NT2/D1 (cell line): ENCODE measurements at regions not wholly inside any gene's neighbourhood (a gene's known extent, or its start where the extent isn't known, plus 50 kb on each side); places are given as distances from the start of the nearest gene placed in this dataset.

ENCODE experiments used
- DNase-seq: peaks from one replicate; pipeline ENCODE4 v3.0.0-alpha.2; 2011; ENCODE audit warnings: low read depth, low spot score
- H3K27me3 ChIP-seq: 2 replicates; pipeline ENCODE4 v1.6.0; 2011; ENCODE audit warnings: mild to moderate bottlenecking; ENCODE audit not compliant: insufficient read length, insufficient read depth
- H3K36me3 ChIP-seq: 2 replicates; pipeline ENCODE4 v1.6.1; 2011; ENCODE audit warnings: mild to moderate bottlenecking, low read length, mixed read lengths; ENCODE audit not compliant: insufficient read depth, insufficient read length
- H3K4me1 ChIP-seq: 2 replicates; pipeline ENCODE4 v1.5.1; 2011; ENCODE audit not compliant: insufficient read depth, insufficient read length
- H3K4me3 ChIP-seq: 2 replicates; pipeline ENCODE4 v1.5.1; 2011; ENCODE audit warnings: low read depth; ENCODE audit not compliant: insufficient read length
- H3K9ac ChIP-seq: 2 replicates; pipeline ENCODE4 v1.6.0; 2011; ENCODE audit warnings: low read depth; ENCODE audit not compliant: insufficient read length
- H3K9me3 ChIP-seq: 2 replicates; pipeline ENCODE4 v1.5.1; 2011; ENCODE audit warnings: mild to moderate bottlenecking, low read length; ENCODE audit not compliant: insufficient read depth
- SUZ12 ChIP-seq: IDR thresholded peaks from 2 replicates; pipeline ENCODE4 v1.6.1; 2011; ENCODE audit not compliant: insufficient read length, insufficient read depth; ENCODE audit errors: extremely low read depth
- YY1 ChIP-seq: IDR thresholded peaks from 2 replicates; pipeline ENCODE4 v1.6.1; 2011; ENCODE audit not compliant: insufficient read length, insufficient read depth
- ZNF274 ChIP-seq: IDR thresholded peaks from 2 replicates; pipeline ENCODE4 v1.6.1; 2011; ENCODE audit warnings: mild to moderate bottlenecking, low read depth, low read length

GRCh38 chr11:38089726-38090125 lies 1491.7 kb upstream of the RAG2 start:
- H3K4me3 ChIP-seq, result no peak overlapping the region
- TF ChIP-seq ZNF274 (no peak), YY1 (no peak), SUZ12 (no peak)
- peaks cover 22% of the 10 kb centered on the region for H3K9me3 ChIP-seq
- H3K4me1 ChIP-seq, result no peaks in the 10 kb centered on the region
- H3K9ac ChIP-seq, result no peak overlapping the region
- DNase-seq, result peak; percentile 9
- H3K27me3 ChIP-seq, result no peaks in the 10 kb centered on the region
- H3K36me3 ChIP-seq, result no peaks in the 10 kb centered on the region

GRCh38 chr11:38060920-38061319 lies 1462.9 kb upstream of the RAG2 start:
- Histone ChIP-seq H3K4me3 (no peak overlapping the region), H3K36me3 (no peaks in the 10 kb centered on the region), H3K27me3 (no peaks in the 10 kb centered on the region), H3K9ac (no peak overlapping the region), H3K4me1 (no peaks in the 10 kb centered on the region), H3K9me3 (no peaks in the 10 kb centered on the region)
- no peak for DNase-seq
- TF ChIP-seq ZNF274, result no peak
- no peak for TF ChIP-seq SUZ12
- TF ChIP-seq YY1, result no peak

GRCh38 chr11:38060136-38060535 lies 1462.1 kb upstream of the RAG2 start:
- H3K9ac ChIP-seq, result no peak overlapping the region
- H3K36me3 ChIP-seq, result no peaks in the 10 kb centered on the region
- no peak for DNase-seq
- no peak overlapping the region for H3K4me3 ChIP-seq
- H3K4me1 ChIP-seq, result no peaks in the 10 kb centered on the region
- no peaks in the 10 kb centered on the region for H3K9me3 ChIP-seq
- H3K27me3 ChIP-seq, result no peaks in the 10 kb centered on the region
- TF ChIP-seq YY1 (no peak), SUZ12 (no peak), ZNF274 (no peak)

GRCh38 chr11:38046571-38047135 lies 1448.6 kb upstream of the RAG2 start:
- no peaks in the 10 kb centered on the region for H3K36me3 ChIP-seq
- H3K27me3 ChIP-seq, result no peaks in the 10 kb centered on the region
- no peak for DNase-seq
- no peaks in the 10 kb centered on the region for H3K9me3 ChIP-seq
- H3K4me1 ChIP-seq, result no peaks in the 10 kb centered on the region
- H3K9ac ChIP-seq, result no peak overlapping the region
- H3K4me3 ChIP-seq, result no peak overlapping the region
- TF ChIP-seq SUZ12 (no peak), YY1 (no peak), ZNF274 (no peak)

- no peaks in the 10 kb centered on the region for H3K9me3 ChIP-seq
- H3K9ac ChIP-seq, result no peak overlapping the region
- no peak for DNase-seq
- H3K4me3 ChIP-seq, result no peak overlapping the region
- TF ChIP-seq YY1, result no peak
- no peak for TF ChIP-seq ZNF274
- TF ChIP-seq SUZ12, result no peak
- no peaks in the 10 kb centered on the region for H3K27me3 ChIP-seq
- H3K4me1 ChIP-seq, result no peaks in the 10 kb centered on the region
- no peaks in the 10 kb centered on the region for H3K36me3 ChIP-seq
Measured at GRCh38 chr11:38043060-38043459, 1445.0 kb upstream of the RAG2 start.

- DNase-seq, result no peak
- TF ChIP-seq SUZ12 (no peak), ZNF274 (no peak), YY1 (no peak)
- Histone ChIP-seq H3K4me3 (no peak overlapping the region), H3K27me3 (no peaks in the 10 kb centered on the region), H3K9me3 (no peaks in the 10 kb centered on the region), H3K9ac (no peak overlapping the region), H3K4me1 (no peaks in the 10 kb centered on the region), H3K36me3 (no peaks in the 10 kb centered on the region)
Measured at GRCh38 chr11:38038777-38039176, 1440.7 kb upstream of the RAG2 start.

- Histone ChIP-seq H3K36me3 (no peaks in the 10 kb centered on the region), H3K4me3 (no peak overlapping the region), H3K27me3 (no peaks in the 10 kb centered on the region), H3K9ac (no peak overlapping the region), H3K9me3 (peaks cover 6% of the 10 kb centered on the region; the same call in 1 of the 2 replicates), H3K4me1 (no peaks in the 10 kb centered on the region)
- peak; percentile 6 for DNase-seq
- no peak for TF ChIP-seq ZNF274
- no peak for TF ChIP-seq YY1
- no peak for TF ChIP-seq SUZ12
Measured at GRCh38 chr11:38019072-38019775, 1421.2 kb upstream of the RAG2 start.
